ENCODE measurements at regions not wholly inside any gene's neighbourhood (a gene's known extent, or its start where the extent isn't known, plus 50 kb on each side); places are given as distances from the start of the nearest gene placed in this dataset.

DNA sequence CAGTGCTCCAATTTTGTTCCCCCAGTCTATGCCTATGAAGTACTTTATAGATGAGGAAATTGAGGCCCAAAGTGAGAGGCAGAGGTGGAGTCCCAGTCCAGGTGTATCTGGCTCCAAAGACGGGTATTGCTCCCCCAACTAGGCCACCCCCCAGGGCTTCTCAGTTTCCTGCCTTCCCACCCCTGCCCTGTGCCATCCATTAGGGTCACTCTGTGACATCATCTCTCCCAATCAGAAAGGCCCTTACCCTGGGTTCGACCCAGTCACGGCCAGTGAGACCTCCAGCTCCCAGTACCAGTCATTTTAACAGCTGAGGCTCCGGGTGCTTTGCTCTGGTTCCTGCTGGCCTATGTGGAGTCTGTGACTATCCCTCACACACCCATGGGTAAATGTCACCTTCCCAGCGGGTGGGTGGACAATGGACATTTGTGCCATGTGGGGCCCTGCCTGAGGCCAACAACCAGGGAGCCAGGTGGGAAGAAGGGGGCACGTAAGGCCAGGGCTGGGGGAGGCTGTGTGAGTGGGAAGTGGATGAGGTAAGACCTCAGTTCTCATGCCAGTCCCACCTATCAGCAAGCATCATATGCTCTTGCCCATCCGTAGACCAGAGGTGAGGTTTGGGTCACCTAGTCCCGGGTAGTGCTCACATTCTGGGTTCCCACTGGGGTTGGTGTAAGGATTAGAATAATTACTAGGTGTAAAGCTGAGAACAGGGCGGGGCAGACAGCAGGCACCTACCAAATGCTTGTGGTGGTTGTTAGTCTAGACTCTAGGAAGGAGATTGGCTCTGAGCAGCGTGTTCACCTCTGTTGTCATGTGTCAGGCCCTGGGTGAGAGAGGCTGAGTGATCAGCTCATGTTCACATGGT lies 685.9 kb downstream of the MATN1 start:
- ATAC-seq: no peak

GRCh38 chr1:30036666-30037065 lies 686.7 kb downstream of the MATN1 start:
- no peak for ATAC-seq

DNA sequence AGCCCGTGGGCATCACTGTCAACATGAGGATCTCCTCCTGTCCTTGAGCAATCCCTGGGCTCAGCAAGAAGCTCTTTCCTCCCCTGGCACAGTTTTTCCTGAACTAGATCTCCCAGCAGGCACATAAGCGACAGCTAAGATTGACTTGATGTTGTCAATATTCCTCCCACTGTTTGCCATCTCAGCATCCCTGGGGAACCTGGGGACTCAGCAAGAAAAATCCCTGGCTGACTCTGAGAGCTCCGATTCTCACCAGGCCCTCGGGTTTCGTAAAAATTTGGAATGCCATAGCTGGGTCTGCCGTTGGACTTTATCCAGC lies 687.2 kb downstream of the MATN1 start:
- no peak for ATAC-seq

DNA sequence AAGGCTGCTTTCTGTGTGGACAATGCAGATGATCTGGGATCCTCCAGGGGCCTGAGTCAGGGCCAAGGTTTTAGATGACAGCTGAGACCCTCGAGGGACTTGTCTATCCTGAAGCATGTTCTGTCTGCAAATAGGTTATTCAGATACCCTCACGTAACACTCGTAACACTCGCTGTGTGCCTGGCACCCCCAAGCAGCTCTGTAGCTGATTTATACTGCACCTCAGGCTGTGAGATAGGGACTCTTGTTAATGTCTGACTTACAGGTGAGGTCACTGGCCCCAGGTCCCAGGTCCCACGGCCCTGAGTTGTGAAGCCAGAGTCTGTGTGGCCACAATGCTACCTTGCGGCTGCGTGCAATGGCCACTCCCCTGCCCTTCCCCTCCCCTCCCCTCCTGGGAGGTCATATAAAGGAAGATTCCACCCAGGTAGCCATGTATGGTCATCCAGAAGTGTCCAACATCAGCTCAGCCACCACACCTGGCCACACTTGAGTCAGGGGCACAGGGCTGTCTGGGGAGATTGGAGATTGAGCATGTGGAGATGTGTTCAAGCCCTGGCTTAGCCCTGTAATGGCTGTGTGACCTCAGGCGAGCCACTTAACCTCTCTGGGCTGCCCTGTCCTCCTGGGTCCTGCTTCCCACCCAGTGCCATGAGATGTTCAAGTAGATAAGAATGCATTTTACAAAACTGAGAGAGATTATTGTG lies 687.7 kb downstream of the MATN1 start:
- no peak for ATAC-seq

DNA sequence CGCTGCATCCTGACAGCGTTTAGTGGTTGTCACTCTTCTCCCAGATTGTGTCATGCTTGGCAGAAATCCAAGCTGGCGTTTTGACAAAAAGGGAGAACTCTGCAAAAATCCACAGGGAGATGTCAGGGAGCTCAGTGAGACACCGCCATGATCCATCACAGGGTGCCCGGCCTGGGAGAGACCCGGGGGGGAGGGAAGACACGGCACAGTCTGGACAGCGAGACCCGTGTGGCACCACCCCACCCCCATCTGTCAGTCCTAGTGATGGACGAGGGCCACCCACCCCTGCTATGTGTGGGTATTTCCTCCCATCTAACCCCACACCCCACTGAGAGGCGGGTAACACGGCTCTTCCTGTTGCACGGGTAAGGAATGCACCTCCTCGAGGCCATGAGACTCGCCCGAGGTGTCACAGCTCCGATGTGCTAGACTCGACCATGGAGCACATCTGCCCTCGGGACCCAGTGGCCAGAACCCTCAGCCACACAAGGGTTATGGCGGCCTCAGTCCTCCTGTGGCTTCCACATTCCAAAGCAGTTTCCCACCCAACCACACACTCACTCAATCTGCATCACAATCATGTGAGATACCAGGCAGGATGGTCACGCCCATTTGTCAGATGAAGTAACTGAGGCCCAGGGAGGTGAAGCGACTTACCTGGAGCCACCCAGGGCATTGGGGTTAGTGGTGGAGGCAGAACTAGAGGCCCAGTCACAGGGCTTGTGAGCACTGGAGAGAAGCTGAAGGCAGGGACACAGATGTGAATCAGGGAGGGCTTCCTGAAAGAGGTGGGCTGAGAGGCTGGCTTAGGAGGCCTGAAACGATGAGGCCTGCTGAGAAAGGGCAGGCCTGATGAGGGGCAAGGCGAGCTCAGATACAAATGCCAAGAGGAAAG lies 688.5 kb downstream of the MATN1 start:
- ATAC-seq: no peak

GRCh38 chr1:30034105-30034626 lies 689.2 kb downstream of the MATN1 start:
- no peak for ATAC-seq

DNA sequence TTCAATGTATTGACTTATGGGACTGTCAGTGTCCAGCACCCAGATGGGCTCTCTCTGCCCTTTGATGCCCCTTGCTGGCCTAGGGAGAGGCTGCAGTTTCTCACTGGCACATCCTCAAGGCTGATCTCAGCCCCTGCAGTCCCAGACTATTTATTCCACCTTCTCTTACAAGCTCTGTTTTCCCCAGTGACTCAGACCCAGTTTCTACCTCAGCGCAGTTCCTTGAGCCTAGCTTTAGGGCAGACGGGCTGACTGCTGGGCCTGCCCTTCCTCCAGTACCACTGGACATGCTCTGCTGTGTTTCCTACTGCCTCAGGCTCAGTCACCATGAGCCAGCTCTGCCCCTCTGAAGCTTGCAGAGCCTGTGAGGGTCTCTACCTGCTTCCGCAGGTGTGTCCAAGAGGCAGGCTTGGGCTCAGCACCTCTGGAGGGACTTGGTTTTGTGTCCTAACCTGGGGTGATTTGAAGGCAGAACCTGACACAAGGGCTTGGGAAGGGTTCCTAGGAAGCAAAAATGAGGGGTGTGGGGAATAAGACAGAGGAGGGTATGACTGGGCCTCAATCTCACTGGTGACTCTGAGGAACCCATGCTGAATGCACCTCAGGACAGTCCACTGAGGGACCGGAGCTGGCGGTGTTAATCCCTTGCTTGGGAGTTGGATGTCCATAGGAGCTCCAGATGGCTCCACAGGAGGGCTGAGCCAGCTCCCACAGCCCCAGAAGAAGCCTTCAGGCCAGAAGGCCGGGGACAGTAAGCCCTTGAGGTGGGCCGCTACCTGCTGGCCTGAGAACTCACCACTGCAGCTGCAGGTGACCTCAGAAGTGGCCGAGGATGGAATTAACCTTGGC lies 689.9 kb downstream of the MATN1 start:
- ATAC-seq: no peak

- ATAC-seq: no peak
These were observed 691.1 kb downstream of the MATN1 start for GRCh38 chr1:30032302-30032701.

- ATAC-seq: no peak
These were observed 693.7 kb downstream of the MATN1 start for GRCh38 chr1:30029677-30030076.

DNA sequence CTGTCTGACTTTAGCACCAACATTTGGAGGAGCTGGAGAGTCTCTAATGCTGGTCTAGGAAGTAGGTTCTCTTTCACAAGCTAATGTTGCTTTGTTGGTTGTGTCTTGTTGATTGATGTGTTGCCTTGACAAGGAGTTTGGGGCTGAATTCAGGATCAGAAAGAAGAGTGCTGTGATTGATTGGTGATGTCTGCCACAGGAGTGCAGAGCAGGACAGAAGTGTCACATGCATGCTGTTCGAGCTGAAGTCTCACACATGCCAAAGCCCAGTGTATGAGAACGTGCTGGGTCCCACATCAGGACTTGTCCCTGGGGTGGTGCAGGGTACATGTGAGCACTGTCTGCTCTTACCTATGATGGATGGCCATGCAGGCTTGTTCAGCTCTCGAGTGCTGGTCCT lies 694.4 kb downstream of the MATN1 start:
- no peak for ATAC-seq

GRCh38 chr1:30028283-30028682 lies 695.1 kb downstream of the MATN1 start:
- ATAC-seq: no peak

- ATAC-seq: no peak
These were observed 696.1 kb downstream of the MATN1 start for GRCh38 chr1:30027247-30027646.

DNA sequence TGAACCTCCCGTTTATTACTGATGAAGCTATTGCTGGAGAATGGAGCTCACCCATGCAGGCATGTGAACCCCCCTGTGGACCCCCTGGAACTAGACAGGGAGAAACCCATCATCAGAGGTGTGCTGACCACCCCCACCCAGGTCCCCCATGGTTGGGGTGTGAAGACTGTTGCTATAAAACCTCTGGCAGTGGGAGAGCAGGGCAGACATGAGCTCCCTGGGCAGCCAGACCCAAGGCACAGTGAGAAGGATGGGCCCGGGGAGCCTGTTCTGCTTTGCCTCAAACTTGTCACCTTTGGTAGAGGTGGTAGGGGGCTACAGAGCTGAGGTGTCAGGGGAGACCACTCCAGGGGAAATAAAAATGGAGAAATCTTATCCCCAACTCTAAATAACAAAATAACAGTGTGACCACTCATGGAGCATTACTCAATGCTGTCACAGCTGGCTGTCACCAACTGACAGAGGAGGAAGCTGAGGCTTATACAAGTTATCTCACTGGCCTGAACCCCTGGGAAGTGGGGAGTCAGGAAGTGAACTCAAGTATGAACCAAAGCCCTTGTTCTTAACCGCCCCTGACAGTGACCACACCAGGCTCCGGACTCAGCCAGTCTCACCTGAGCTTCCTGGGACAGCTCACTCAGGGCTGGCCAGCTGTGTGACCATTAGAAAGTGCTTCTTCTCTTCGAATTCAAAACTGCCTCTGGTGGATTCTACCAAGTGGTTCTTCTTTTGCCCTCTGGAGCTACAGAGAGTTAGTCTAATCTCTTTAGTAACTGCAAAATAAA lies 698.8 kb downstream of the MATN1 start:
- no peak for ATAC-seq

GRCh38 chr1:30023339-30024022 lies 699.9 kb downstream of the MATN1 start:
- no peak for ATAC-seq

GRCh38 chr1:30014031-30014430 lies 709.4 kb downstream of the MATN1 start:
- ATAC-seq: no peak

DNA sequence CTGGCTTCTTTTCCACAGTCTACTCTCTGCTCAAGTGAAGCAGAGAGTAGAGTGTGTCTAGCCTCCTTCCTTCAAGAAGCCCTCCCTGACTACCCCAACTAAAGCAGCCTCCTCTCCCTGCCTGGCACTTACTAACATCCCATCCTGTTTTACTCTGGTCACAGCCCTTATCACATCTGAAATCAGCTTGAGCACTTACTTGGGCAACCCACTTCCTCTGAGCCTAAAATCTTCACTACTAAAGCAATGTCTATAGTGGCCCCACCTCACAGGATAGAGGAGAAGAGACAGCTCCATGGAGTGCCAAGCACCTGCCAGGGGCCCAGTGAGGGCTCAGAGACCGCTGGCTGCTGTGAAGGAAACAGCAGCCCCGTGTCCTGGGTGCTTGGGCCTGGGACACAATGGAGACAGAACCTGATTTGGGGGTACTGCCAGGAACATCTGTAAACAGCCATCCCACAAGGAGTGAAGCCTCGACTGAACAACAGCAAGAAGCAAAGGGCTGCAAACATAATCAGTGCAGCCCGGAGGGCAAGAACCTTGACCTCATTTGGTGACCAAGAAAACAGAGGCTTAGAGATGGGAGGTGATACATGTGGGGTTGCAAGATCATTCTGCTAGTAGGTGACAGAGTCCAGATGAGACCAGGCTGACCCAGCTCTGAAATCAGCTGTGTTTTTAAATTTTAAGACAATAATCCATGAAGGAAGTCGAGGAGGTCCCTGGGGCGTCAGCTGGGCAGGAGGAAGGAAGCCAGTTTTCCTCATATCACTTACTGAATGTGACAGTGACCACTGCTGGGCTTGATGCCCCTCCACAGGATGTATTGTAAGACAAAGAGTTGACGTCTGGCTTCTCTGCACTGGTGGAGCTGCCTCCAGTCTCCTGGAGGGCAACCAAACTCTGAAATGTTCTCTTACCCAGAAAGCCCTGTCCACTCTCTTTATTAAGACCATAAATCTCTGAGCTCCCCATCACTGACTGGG lies 710.6 kb downstream of the MATN1 start:
- ATAC-seq: no peak

- no peak for ATAC-seq
These were observed 711.4 kb downstream of the MATN1 start for GRCh38 chr1:30011970-30012369.

DNA sequence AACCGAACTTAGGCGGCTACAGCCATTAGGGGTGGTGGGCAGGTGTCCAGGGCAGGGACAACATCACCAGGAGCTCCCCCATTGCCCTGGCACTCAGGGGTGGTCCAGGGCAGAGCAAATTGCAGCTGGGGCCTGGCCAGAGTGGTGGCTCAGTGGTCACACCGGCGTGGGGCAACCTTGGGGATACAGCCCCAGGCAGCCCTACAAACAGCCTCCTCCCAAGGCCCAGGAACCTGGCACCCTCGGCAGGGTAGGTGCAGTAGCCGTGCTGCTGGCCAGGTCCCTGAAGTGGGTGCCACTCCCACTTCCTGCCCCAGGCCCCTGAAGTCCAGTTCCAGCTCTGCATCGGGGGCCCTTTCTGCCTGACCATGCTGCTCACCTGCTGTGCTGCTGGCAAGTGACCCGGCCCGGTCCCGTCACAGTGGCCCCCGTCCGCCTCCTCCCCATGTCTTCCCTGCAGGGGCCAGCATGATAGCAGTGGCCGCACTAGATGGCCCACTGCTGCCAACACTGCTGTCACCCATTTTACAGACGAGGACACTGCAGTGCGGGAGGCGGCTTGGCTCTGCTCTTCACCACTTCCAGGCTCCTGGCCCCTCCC lies 712.8 kb downstream of the MATN1 start:
- no peak for ATAC-seq

DNA sequence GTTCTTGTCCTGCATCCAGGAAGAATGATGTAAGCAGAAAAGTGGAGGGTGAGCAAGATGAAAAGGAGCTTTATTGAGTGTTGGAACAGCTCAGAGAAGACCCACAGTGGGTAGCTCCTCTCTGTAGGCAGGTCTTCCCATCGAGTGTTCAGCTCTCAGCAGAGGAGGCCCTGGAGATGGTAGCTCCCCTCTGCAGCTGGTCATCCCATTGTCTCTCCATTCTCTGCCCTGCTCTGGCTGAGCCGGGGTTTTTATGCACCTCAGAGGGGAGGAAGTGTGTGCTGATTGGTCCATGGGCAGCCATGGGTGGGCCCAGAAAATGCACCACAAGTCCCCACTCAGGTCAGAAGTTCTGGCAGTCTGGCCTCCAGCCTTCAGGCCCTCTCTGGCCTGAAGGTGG lies 713.7 kb downstream of the MATN1 start:
- no peak for ATAC-seq

Measured in activated CD4-positive, CD25-positive, alpha-beta regulatory T cell treated with anti-CD3 and anti-CD28 coated beads, Interleukin-2, amount 50 U/mL, for 24 hours (primary cell).